Suprapubic skin (tissue), 4 donors: ENCODE measurements at regions not wholly inside any gene's neighbourhood (a gene's known extent, or its start where the extent isn't known, plus 50 kb on each side); places are given as distances from the start of the nearest gene placed in this dataset.

Source experiments
- DNase-seq, 2 donors: peaks; one replicate each; pipeline ENCODE4 v3.0.0-alpha.2; 2019; ENCODE audit warnings: low spot score in 2 of 2
- H3K27ac ChIP-seq: fragments of 200-600 bp; sonication (generic); one replicate; pipeline ENCODE4 v1.5.1; 2019
- H3K27me3 ChIP-seq: fragments of 200-600 bp; sonication (generic); one replicate; pipeline ENCODE4 v1.5.1; 2019
- H3K36me3 ChIP-seq: fragments of 200-600 bp; sonication (generic); one replicate; pipeline ENCODE4 v1.5.1; 2019
- H3K4me1 ChIP-seq: fragments of 200-600 bp; sonication (generic); one replicate; pipeline ENCODE4 v1.5.1; 2019
- H3K4me3 ChIP-seq: fragments of 200-600 bp; sonication (generic); one replicate; pipeline ENCODE4 v1.5.1; 2019; ENCODE audit warnings: mild to moderate bottlenecking
- H3K9me3 ChIP-seq: fragments of 200-600 bp; sonication (generic); one replicate; pipeline ENCODE4 v1.5.1; 2019
- CTCF ChIP-seq, 2 donors: fragments of 200-600 bp in 1 of 2; fragments of 450-650 bp in 1 of 2; sonication (generic) in 1 of 2; IDR thresholded peaks; one replicate each; pipeline ENCODE4 v1.5.1; 2016 to 2019; ENCODE audit warnings: antibody characterized with exemption in 2 of 2, mild to moderate bottlenecking in 1 of 2, moderate library complexity in 1 of 2
- EP300 ChIP-seq: sonication (generic); formaldehyde crosslinking; IDR thresholded peaks from one replicate; pipeline ENCODE4 v1.6.1; 2017; ENCODE audit warnings: antibody characterized with exemption
- POLR2A ChIP-seq, 2 donors: fragments of 450-650 bp; IDR thresholded peaks; one replicate each; pipeline ENCODE4 v1.6.1; 2017; ENCODE audit warnings: antibody characterized with exemption in 2 of 2, mild to moderate bottlenecking in 2 of 2, moderate library complexity in 2 of 2
- POLR2AphosphoS5 ChIP-seq, 3 donors: sonication (generic); formaldehyde crosslinking; IDR thresholded peaks; one replicate each; pipeline ENCODE4 v1.6.1; 2017; ENCODE audit warnings: antibody characterized with exemption in 3 of 3
- WGBS: methylation state at CpG from one replicate; pipeline ENCODE4 v1.1.5; 2018; 5-methylcytosine and 5-hydroxymethylcytosine counted together

GRCh38 chr2:7189106-7189505, 271.9 kb downstream of the RNF144A start:
- no peaks in the 10 kb centered on the region for H3K27me3 ChIP-seq
- DNase-seq, result no peak
- no peaks in the 10 kb centered on the region for H3K9me3 ChIP-seq
- WGBS, result 98% methylated on average over 8 of the region's 8 CpGs
- no peak overlapping the region for H3K27ac ChIP-seq
- no peak for TF ChIP-seq EP300
- no peak for TF ChIP-seq POLR2AphosphoS5 (IDR thresholded peaks at IDR 0.05)
- TF ChIP-seq POLR2A (IDR thresholded peaks at IDR 0.05), result no peak
- no peak for TF ChIP-seq CTCF (IDR thresholded peaks at IDR 0.05)
- H3K4me1 ChIP-seq, result no peaks in the 10 kb centered on the region
- no peak overlapping the region for H3K4me3 ChIP-seq
- no peaks in the 10 kb centered on the region for H3K36me3 ChIP-seq

DNA sequence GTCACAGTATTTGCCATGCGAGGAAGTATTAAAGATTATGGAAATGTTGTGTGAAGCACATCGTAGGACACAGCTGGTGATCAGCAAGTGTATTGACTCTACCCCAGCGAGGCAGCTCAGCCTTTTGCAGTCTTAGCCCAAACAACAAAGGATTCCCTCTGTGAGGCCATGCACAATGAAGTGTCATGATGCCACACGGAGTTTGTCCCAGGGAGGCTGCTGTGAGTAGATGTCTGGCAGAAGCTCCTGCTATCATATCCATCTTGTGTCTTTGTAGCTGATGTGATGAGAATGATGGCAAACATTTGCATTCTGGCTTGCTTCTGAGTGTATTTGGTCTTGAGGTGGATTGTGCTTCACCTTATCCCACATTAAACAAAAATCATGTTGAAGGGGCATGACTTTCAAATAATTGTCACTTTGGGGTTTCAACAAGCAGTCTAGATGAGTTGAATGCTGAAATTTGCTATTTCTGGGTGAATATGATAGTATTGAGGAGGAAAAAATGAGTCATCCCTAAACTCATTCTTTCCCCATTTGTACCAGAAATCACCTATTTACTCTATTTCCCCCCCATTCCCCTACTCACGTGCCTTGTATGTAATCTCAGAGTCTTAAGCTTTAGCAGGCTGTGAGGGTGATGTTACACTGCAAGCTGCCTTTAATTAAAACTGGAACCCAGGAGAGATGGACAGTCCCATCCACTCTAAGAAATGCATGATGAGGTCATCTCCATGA, 273.5 kb downstream of the RNF144A start:
- no peaks in the 10 kb centered on the region for H3K27me3 ChIP-seq
- H3K4me1 ChIP-seq, result no peaks in the 10 kb centered on the region
- 84% methylated on average over 5 of the region's 5 CpGs for WGBS
- TF ChIP-seq POLR2A (IDR thresholded peaks at IDR 0.05), result no peak
- no peak for TF ChIP-seq CTCF (IDR thresholded peaks at IDR 0.05)
- no peak for TF ChIP-seq POLR2AphosphoS5 (IDR thresholded peaks at IDR 0.05)
- no peak for TF ChIP-seq EP300
- no peak overlapping the region for H3K4me3 ChIP-seq
- no peaks in the 10 kb centered on the region for H3K9me3 ChIP-seq
- no peaks in the 10 kb centered on the region for H3K36me3 ChIP-seq
- H3K27ac ChIP-seq, result no peak overlapping the region
- no peak for DNase-seq

DNA sequence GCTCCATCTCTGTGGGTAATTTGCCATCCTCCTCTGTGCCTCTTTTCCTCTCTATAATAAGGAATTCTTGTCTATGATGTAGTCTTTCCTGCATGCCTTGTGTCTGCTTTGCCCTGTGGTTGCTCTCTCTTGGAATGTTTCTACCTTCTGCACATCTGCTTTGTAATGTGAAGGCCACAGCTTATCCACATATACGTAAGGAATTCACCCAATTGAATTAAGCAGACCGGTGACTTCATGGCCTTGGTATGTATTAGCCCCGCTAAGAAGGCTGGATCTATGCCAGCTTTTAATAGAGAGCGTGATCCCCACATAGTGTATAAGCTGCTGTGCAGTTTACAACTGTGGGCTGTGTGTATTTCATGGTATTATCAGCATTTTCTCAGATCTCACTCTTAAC, 274.7 kb downstream of the RNF144A start:
- Histone ChIP-seq H3K27me3 (no peaks in the 10 kb centered on the region), H3K27ac (no peak overlapping the region), H3K4me3 (no peak overlapping the region), H3K36me3 (no peaks in the 10 kb centered on the region), H3K4me1 (no peaks in the 10 kb centered on the region), H3K9me3 (no peaks in the 10 kb centered on the region)
- DNase-seq, result no peak
- WGBS, result 37% methylated on average over 4 of the region's 4 CpGs
- no peak for TF ChIP-seq CTCF (IDR thresholded peaks at IDR 0.05)
- TF ChIP-seq POLR2A (IDR thresholded peaks at IDR 0.05), result no peak
- no peak for TF ChIP-seq POLR2AphosphoS5 (IDR thresholded peaks at IDR 0.05)
- no peak for TF ChIP-seq EP300

DNA sequence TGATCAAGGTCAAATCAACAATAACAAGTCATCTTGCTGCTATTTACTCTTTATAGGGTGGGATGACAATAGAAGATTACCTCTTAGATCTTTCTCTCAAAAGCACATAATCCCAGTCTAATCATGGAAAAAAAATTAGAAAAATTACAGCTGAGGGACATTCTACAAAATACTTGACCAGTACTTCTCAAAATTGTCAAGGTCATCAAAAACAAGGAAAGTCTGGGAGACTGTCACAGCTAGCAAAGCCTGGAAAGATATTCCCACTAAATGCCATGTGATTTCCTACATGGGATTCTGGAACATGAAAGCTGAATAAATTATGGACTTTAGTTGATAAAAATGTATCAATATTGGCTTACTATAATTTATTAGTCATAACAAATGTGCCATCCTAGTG, 276.2 kb downstream of the RNF144A start:
- no peaks in the 10 kb centered on the region for H3K9me3 ChIP-seq
- no peak overlapping the region for H3K4me3 ChIP-seq
- H3K36me3 ChIP-seq, result no peaks in the 10 kb centered on the region
- H3K27ac ChIP-seq, result no peak overlapping the region
- no peaks in the 10 kb centered on the region for H3K4me1 ChIP-seq
- H3K27me3 ChIP-seq, result no peaks in the 10 kb centered on the region
- no peak for DNase-seq
- TF ChIP-seq POLR2AphosphoS5 (IDR thresholded peaks at IDR 0.05) (no peak), EP300 (no peak), POLR2A (IDR thresholded peaks at IDR 0.05) (no peak), CTCF (IDR thresholded peaks at IDR 0.05) (no peak)

GRCh38 chr2:7194950-7195349, 277.7 kb downstream of the RNF144A start:
- no peak for TF ChIP-seq EP300
- TF ChIP-seq POLR2AphosphoS5 (IDR thresholded peaks at IDR 0.05), result no peak
- no peak for TF ChIP-seq CTCF (IDR thresholded peaks at IDR 0.05)
- no peak for TF ChIP-seq POLR2A (IDR thresholded peaks at IDR 0.05)
- no peaks in the 10 kb centered on the region for H3K36me3 ChIP-seq
- H3K4me1 ChIP-seq, result no peaks in the 10 kb centered on the region
- H3K9me3 ChIP-seq, result no peaks in the 10 kb centered on the region
- no peak for DNase-seq
- H3K4me3 ChIP-seq, result no peak overlapping the region
- no peak overlapping the region for H3K27ac ChIP-seq
- no peaks in the 10 kb centered on the region for H3K27me3 ChIP-seq
- 97% methylated on average over 2 of the region's 2 CpGs for WGBS
